Endodermal cell (in vitro differentiated cells): ENCODE measurements at regions not wholly inside any gene's neighbourhood (a gene's known extent, or its start where the extent isn't known, plus 50 kb on each side); places are given as distances from the start of the nearest gene placed in this dataset.

ENCODE experiments used
- DNase-seq: peaks from one replicate; pipeline ENCODE4 v3.0.0-alpha.2; 2017
- H3K27ac ChIP-seq: 2 replicates; pipeline ENCODE4 v1.5.1; 2013; ENCODE audit warnings: mild to moderate bottlenecking, low read depth, low read length, moderate library complexity
- H3K27me3 ChIP-seq: 2 replicates; pipeline ENCODE4 v1.6.1; 2013; ENCODE audit warnings: mild to moderate bottlenecking, low read length, moderate library complexity; ENCODE audit not compliant: insufficient read depth, control insufficient read depth, poor library complexity, severe bottlenecking
- H3K36me3 ChIP-seq: 2 replicates; pipeline ENCODE4 v1.7.0; 2013; ENCODE audit warnings: mild to moderate bottlenecking, low read length, moderate library complexity; ENCODE audit not compliant: control insufficient read depth, insufficient read depth
- H3K4me1 ChIP-seq: one replicate; pipeline ENCODE4 v1.7.0; 2013; ENCODE audit warnings: low read length; ENCODE audit not compliant: control insufficient read depth, insufficient read depth
- H3K4me3 ChIP-seq: 2 replicates; pipeline ENCODE4 v1.5.1; 2013; ENCODE audit warnings: mild to moderate bottlenecking, low read length, moderate library complexity
- H3K9ac ChIP-seq: 2 replicates; pipeline ENCODE4 v1.6.1; 2013; ENCODE audit warnings: mild to moderate bottlenecking, low read length, moderate library complexity; ENCODE audit not compliant: poor library complexity, severe bottlenecking; ENCODE audit errors: extremely low read depth
- H3K9me3 ChIP-seq: 2 replicates; pipeline ENCODE4 v1.6.1; 2013; ENCODE audit warnings: mild to moderate bottlenecking, low read length, moderate library complexity; ENCODE audit not compliant: control insufficient read depth
- H3K27ac Mint-ChIP-seq: 2 replicates; pipeline ENCODE4 v1.8.0; 2020; ENCODE audit warnings: mixed read lengths
- H3K27me3 Mint-ChIP-seq: 2 replicates; pipeline ENCODE4 v1.8.0; 2021; ENCODE audit warnings: mild to moderate bottlenecking, mixed read lengths; ENCODE audit not compliant: insufficient read depth
- H3K36me3 Mint-ChIP-seq: 2 replicates; pipeline ENCODE4 v1.8.0; 2020; ENCODE audit warnings: low read depth, mixed read lengths
- H3K4me1 Mint-ChIP-seq: 2 replicates; pipeline ENCODE4 v1.8.0; 2020; ENCODE audit warnings: mixed read lengths
- H3K4me3 Mint-ChIP-seq: 2 replicates; pipeline ENCODE4 v1.8.0; 2020; ENCODE audit warnings: mild to moderate bottlenecking, moderate library complexity, mixed read lengths
- H3K9me3 Mint-ChIP-seq: 2 replicates; pipeline ENCODE4 v1.8.0; 2020; ENCODE audit warnings: mild to moderate bottlenecking, mixed read lengths
- WGBS, 2 experiments: methylation state at CpG; one replicate each; pipeline versions ENCODE4 v1.1.5 to v1.1.7; 2013; ENCODE audit warnings: missing lambda C conversion rate in 2 of 2, mixed read lengths in 1 of 2; ENCODE audit not compliant: insufficient coverage in 1 of 2, insufficient read length in 1 of 2; 5-methylcytosine and 5-hydroxymethylcytosine counted together
- TF ChIP-seq, protein P1 (sequence below): fragments of 200-600 bp; sonication (generic); conservative IDR thresholded peaks from 2 replicates; pipeline ENCODE4 v1.5.0; 2021; ENCODE audit warnings: antibody characterized with exemption, mild to moderate bottlenecking

DNA sequence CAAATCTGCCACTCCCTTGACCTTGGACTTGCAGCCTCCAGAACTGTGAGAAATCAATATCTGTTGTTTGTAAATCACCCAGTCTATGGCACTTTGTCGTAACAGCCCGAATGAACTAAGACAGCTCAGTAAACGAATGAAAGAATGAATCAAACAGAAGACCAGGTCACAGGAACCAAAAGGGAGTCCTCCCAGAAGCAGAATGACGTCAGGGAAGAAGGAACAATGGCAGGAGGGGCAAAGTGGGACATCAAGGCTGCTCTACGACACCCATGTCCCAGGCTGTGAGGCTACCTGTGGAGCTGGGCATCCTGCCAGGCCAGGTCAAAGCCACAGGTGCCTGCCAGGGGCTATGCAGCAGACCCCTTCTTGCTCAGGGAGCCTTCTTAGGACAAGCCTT lies 267.2 kb upstream of the PFKP start:
- no peaks in the 10 kb centered on the region for H3K9me3 ChIP-seq
- no peaks in the 10 kb centered on the region for H3K27me3 ChIP-seq
- WGBS, 2 experiments, result 90 to 98% methylated on average over 4 to 5 of the region's 5 CpGs
- no peaks in the 10 kb centered on the region for H3K4me1 ChIP-seq
- peaks cover 5% of the 10 kb centered on the region for H3K4me1 Mint-ChIP-seq
- no peaks in the 10 kb centered on the region for H3K36me3 ChIP-seq
- no peaks in the 10 kb centered on the region for H3K27me3 Mint-ChIP-seq
- H3K27ac ChIP-seq, result no peak overlapping the region
- TF ChIP-seq, protein P1, sequence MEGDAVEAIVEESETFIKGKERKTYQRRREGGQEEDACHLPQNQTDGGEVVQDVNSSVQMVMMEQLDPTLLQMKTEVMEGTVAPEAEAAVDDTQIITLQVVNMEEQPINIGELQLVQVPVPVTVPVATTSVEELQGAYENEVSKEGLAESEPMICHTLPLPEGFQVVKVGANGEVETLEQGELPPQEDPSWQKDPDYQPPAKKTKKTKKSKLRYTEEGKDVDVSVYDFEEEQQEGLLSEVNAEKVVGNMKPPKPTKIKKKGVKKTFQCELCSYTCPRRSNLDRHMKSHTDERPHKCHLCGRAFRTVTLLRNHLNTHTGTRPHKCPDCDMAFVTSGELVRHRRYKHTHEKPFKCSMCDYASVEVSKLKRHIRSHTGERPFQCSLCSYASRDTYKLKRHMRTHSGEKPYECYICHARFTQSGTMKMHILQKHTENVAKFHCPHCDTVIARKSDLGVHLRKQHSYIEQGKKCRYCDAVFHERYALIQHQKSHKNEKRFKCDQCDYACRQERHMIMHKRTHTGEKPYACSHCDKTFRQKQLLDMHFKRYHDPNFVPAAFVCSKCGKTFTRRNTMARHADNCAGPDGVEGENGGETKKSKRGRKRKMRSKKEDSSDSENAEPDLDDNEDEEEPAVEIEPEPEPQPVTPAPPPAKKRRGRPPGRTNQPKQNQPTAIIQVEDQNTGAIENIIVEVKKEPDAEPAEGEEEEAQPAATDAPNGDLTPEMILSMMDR, result no peak
- H3K36me3 Mint-ChIP-seq, result no peaks in the 10 kb centered on the region
- no peak overlapping the region for H3K27ac Mint-ChIP-seq
- no peak overlapping the region for H3K4me3 ChIP-seq
- no peak overlapping the region for H3K9ac ChIP-seq
- H3K9me3 Mint-ChIP-seq, result peaks cover 4% of the 10 kb centered on the region
- DNase-seq, result no peak
- H3K4me3 Mint-ChIP-seq, result no peak overlapping the region

DNA sequence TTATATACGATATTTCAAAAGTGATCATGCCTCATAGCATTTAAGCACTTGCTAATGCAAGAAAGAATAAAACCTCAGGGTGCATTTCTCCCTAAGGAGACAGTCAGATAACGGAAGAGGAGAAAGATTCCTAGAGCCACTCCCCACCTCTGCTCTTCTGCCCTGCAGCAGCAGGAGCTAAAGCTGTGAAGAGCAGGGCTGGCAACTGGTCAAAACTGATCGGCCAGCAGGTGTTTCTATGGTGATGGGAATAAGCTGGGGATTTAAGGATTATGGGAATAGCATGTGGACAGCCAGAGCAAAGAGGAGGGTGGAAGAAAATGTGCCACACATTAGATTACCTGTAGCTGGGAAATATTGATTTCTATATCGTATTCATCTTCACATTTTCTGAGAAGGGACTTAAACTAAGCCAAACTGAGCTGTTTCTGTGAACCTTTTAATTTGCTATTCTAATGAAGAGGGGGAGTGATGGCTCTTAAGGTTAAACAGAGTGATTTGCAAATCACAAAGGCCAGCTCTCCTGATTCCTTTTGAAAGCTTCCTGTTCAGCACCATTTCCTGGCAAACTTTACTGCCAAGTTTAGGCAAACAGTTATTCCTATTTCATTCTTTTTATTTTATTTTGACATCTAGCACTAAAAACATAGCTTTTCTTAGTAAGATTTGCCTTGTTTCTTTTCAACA lies 268.9 kb upstream of the PFKP start:
- Mint-ChIP-seq H3K27ac (no peak overlapping the region), H3K4me3 (no peak overlapping the region), H3K27me3 (no peaks in the 10 kb centered on the region), H3K36me3 (no peaks in the 10 kb centered on the region), H3K4me1 (peaks cover 5% of the 10 kb centered on the region), H3K9me3 (peaks cover 4% of the 10 kb centered on the region)
- Histone ChIP-seq H3K36me3 (no peaks in the 10 kb centered on the region), H3K9ac (no peak overlapping the region), H3K9me3 (no peaks in the 10 kb centered on the region), H3K27ac (no peak overlapping the region), H3K4me3 (no peak overlapping the region), H3K4me1 (no peaks in the 10 kb centered on the region), H3K27me3 (no peaks in the 10 kb centered on the region)
- TF ChIP-seq, protein P1, result no peak
- 39 to 58% methylated on average over 2 to 4 of the region's 4 CpGs for WGBS, 2 experiments
- DNase-seq, result no peak

DNA sequence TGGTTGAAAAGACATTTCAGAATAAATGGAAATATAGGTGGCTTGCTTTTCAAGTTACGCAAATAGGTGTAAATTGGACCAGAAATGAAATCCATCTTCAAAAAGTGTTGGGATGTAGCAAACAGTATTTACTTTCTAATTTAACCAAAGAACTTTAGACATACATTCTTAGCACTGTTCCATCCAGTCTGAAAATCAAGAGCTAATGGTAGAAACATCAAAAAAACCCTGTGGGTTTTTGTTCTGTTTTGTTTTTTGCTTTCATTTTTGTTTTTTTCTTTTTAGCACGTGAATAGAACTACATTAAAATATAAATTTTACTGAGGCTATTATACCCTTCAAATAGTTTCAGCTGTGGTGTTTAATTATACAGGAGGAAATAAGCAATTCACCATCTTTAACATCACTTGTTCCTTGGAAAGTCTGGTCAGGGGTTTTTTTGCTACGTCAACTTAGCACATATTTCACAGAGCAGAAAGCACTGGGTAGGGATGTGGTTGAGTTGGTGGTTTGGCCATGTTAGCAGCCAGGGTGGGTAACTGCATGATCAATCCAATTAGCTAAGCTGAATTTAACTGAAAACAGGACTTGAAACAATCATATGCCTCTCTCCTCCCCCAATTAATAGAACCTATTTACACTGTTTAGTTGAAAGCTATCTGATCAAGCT lies 275.4 kb upstream of the PFKP start:
- Histone ChIP-seq H3K9me3 (no peaks in the 10 kb centered on the region), H3K9ac (no peak overlapping the region), H3K27ac (no peak overlapping the region), H3K4me1 (no peaks in the 10 kb centered on the region), H3K4me3 (no peak overlapping the region), H3K36me3 (no peaks in the 10 kb centered on the region), H3K27me3 (no peaks in the 10 kb centered on the region)
- TF ChIP-seq, protein P1, result no peak
- no peaks in the 10 kb centered on the region for H3K4me1 Mint-ChIP-seq
- peaks cover 4% of the 10 kb centered on the region for H3K9me3 Mint-ChIP-seq
- no peaks in the 10 kb centered on the region for H3K27me3 Mint-ChIP-seq
- H3K27ac Mint-ChIP-seq, result no peak overlapping the region
- no peak for DNase-seq
- H3K4me3 Mint-ChIP-seq, result no peak overlapping the region
- H3K36me3 Mint-ChIP-seq, result no peaks in the 10 kb centered on the region
- 92 to 100% methylated on average over 1 to 2 of the region's 3 CpGs for WGBS, 2 experiments
